ENCODE measurements at regions not wholly inside any gene's neighbourhood (a gene's known extent, or its start where the extent isn't known, plus 50 kb on each side); places are given as distances from the start of the nearest gene placed in this dataset.

- no peak for TF ChIP-seq CTCF (IDR thresholded peaks at IDR 0.05)
- TF ChIP-seq POLR2AphosphoS5 (IDR thresholded peaks at IDR 0.05; ENCODE audit: insufficient read depth in 1 of 2, low read depth in 1 of 2), result no peak
These were observed 377.0 kb downstream of the DLEU7 start for GRCh38 chr13:50466456-50466855.

Data from vagina (tissue), 2 donors.